Ovary (tissue), 3 donors: ENCODE measurements at regions not wholly inside any gene's neighbourhood (a gene's known extent, or its start where the extent isn't known, plus 50 kb on each side); places are given as distances from the start of the nearest gene placed in this dataset.

Source experiments
- CTCF ChIP-seq, 3 donors: fragments of 450-650 bp in 2 of 3; fragments of 200-600 bp in 1 of 3; IDR thresholded peaks; one replicate each; pipeline versions ENCODE4 v1.5.1 to v1.8.0; 2016 to 2022; ENCODE audit warnings: antibody characterized with exemption in 3 of 3, mild to moderate bottlenecking in 1 of 3
- EP300 ChIP-seq: sonication (generic); formaldehyde crosslinking; IDR thresholded peaks from one replicate; pipeline ENCODE4 v1.6.1; 2017; ENCODE audit warnings: antibody characterized with exemption
- donor health status: DM: no; HTN: no; CAD: no.

DNA sequence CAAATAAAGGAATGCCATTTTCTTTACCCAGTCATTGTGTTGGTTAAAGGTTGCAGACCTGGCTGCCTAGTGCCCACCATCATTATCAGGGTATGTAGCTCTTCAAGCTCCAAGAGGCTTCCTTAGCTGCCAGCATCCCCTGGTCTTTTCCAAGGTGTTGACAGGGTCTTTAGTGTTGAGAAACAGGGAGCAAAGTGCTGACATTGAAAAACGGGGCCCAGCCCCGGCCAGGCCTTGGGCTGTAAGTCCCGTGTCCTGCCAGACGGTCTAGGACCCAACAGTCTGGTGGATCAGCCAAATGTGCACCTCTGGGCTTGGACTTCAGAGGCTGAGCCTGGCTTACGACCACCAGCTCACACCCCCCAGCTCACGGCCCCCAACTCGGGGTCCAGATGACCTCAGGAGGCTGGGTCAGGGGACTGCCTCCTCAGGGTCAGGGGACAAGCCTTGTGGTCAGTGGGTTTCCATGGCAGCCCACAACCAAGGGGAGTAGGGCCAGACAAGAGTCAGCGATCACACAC lies 114.4 kb upstream of the MLN start:
- TF ChIP-seq EP300 (no peak), CTCF (IDR thresholded peaks at IDR 0.05) (no peak)
